ENCODE measurements at regions not wholly inside any gene's neighbourhood (a gene's known extent, or its start where the extent isn't known, plus 50 kb on each side); places are given as distances from the start of the nearest gene placed in this dataset.

GRCh38 chr4:120431180-120431579, 364.5 kb upstream of the MAD2L1 start:
- DNase-seq (ENCODE audit: low read depth in 2 of 2): no peak

- DNase-seq (ENCODE audit: low read depth in 2 of 2): no peak
Measured at GRCh38 chr4:120418146-120418545, 351.5 kb upstream of the MAD2L1 start.

GRCh38 chr4:120415896-120416295, 349.2 kb upstream of the MAD2L1 start:
- DNase-seq (ENCODE audit: low read depth in 2 of 2): no peak

- DNase-seq (ENCODE audit: low read depth in 2 of 2): no peak
Measured at GRCh38 chr4:120406960-120407359, 340.3 kb upstream of the MAD2L1 start.

- DNase-seq (ENCODE audit: low read depth in 2 of 2): no peak
Measured at GRCh38 chr4:120403296-120403695, 336.6 kb upstream of the MAD2L1 start.

- DNase-seq (ENCODE audit: low read depth in 2 of 2): no peak
Measured at GRCh38 chr4:120400441-120400840, 333.8 kb upstream of the MAD2L1 start.

- DNase-seq (ENCODE audit: low read depth in 2 of 2): no peak
Measured at GRCh38 chr4:120399826-120400225, 333.2 kb upstream of the MAD2L1 start.

- no peak for DNase-seq (ENCODE audit: low read depth in 2 of 2)
Measured at GRCh38 chr4:120395746-120396145, 329.1 kb upstream of the MAD2L1 start.

- DNase-seq (ENCODE audit: low read depth in 2 of 2): no peak
Measured at GRCh38 chr4:120355881-120356280, 289.2 kb upstream of the MAD2L1 start.

- no peak for DNase-seq (ENCODE audit: low read depth in 2 of 2)
Measured at GRCh38 chr4:120354381-120354780, 287.7 kb upstream of the MAD2L1 start.

- DNase-seq (ENCODE audit: low read depth in 2 of 2): no peak
Measured at GRCh38 chr4:120353235-120353634, 286.6 kb upstream of the MAD2L1 start.

- no peak for DNase-seq (ENCODE audit: low read depth in 2 of 2)
Measured at GRCh38 chr4:120352739-120353138, 286.1 kb upstream of the MAD2L1 start.

- no peak for DNase-seq (ENCODE audit: low read depth in 2 of 2)
Measured at GRCh38 chr4:120348948-120349347, 282.3 kb upstream of the MAD2L1 start.

GRCh38 chr4:120348521-120348920, 281.9 kb upstream of the MAD2L1 start:
- DNase-seq (ENCODE audit: low read depth in 2 of 2): no peak

- no peak for DNase-seq (ENCODE audit: low read depth in 2 of 2)
Measured at GRCh38 chr4:120331486-120332370, 265.1 kb upstream of the MAD2L1 start.

- no peak for DNase-seq (ENCODE audit: low read depth in 2 of 2)
Measured at GRCh38 chr4:120329386-120329785, 262.7 kb upstream of the MAD2L1 start.

GRCh38 chr4:120327276-120327675, 260.6 kb upstream of the MAD2L1 start:
- no peak for DNase-seq (ENCODE audit: low read depth in 2 of 2)

- no peak for DNase-seq (ENCODE audit: low read depth in 2 of 2)
Measured at GRCh38 chr4:120319046-120319767, 252.6 kb upstream of the MAD2L1 start.

- DNase-seq (ENCODE audit: low read depth in 2 of 2): no peak
Measured at GRCh38 chr4:120318196-120318846, 251.7 kb upstream of the MAD2L1 start.

- no peak for DNase-seq (ENCODE audit: low read depth in 2 of 2)
Measured at GRCh38 chr4:120317713-120318112, 251.1 kb upstream of the MAD2L1 start.

GRCh38 chr4:120316416-120316815, 249.8 kb upstream of the MAD2L1 start:
- no peak for DNase-seq (ENCODE audit: low read depth in 2 of 2)

GRCh38 chr4:120314969-120315368, 248.3 kb upstream of the MAD2L1 start:
- no peak for DNase-seq (ENCODE audit: low read depth in 2 of 2)

- DNase-seq (ENCODE audit: low read depth in 2 of 2): no peak
Measured at GRCh38 chr4:120304801-120305200, 238.2 kb upstream of the MAD2L1 start.
